CD14-positive monocyte (primary cell): ENCODE measurements at regions not wholly inside any gene's neighbourhood (a gene's known extent, or its start where the extent isn't known, plus 50 kb on each side); places are given as distances from the start of the nearest gene placed in this dataset.

Experiments
- DNase-seq, 3 donors: peaks; one replicate each; pipeline ENCODE4 v3.0.0-alpha.2; 2011 to 2022
- H2AFZ ChIP-seq: 2 replicates; pipeline ENCODE4 v1.6.0; 2012; ENCODE audit warnings: mild to moderate bottlenecking, low read depth, low read length, inconsistent platforms; ENCODE audit not compliant: insufficient read depth, poor library complexity, severe bottlenecking
- H3K27ac ChIP-seq, 2 donors: 1 replicate in 1 of 2; 2 replicates in 1 of 2; pipeline ENCODE4 v1.5.1; 2012 to 2013; ENCODE audit warnings: low read length in 2 of 2, control low read depth in 1 of 2, inconsistent platforms in 1 of 2, low read depth in 1 of 2, mild to moderate bottlenecking in 1 of 2
- H3K27me3 ChIP-seq, 2 donors: one replicate each; pipeline versions ENCODE4 v1.6.0 to v1.6.1; 2011 to 2013; ENCODE audit warnings: low read length in 2 of 2; ENCODE audit not compliant: control insufficient read depth in 2 of 2, insufficient read depth in 2 of 2
- H3K36me3 ChIP-seq, 2 donors: replicated peaks in 1 of 2; 1 replicate in 1 of 2; 2 replicates in 1 of 2; pipeline versions ENCODE4 v1.5.1 to v1.6.1; 2012 to 2013; ENCODE audit warnings: low read length in 2 of 2, control low read depth in 1 of 2, inconsistent platforms in 1 of 2, mild to moderate bottlenecking in 1 of 2; ENCODE audit not compliant: insufficient read depth in 2 of 2, control insufficient read depth in 1 of 2
- H3K4me1 ChIP-seq, 2 donors: 1 replicate in 1 of 2; 2 replicates in 1 of 2; pipeline versions ENCODE4 v1.5.1 to v1.6.1; 2012 to 2013; ENCODE audit warnings: low read length in 2 of 2, control low read depth in 1 of 2, inconsistent platforms in 1 of 2, mild to moderate bottlenecking in 1 of 2, moderate library complexity in 1 of 2; ENCODE audit not compliant: insufficient read depth in 2 of 2, control insufficient read depth in 1 of 2
- H3K4me2 ChIP-seq: replicated peaks from 2 replicates; pipeline ENCODE3; 2012; ENCODE audit warnings: low read length, moderate library complexity, mild to moderate bottlenecking; ENCODE audit not compliant: poor library complexity, severe bottlenecking; ENCODE audit errors: extremely low read depth
- H3K4me3 ChIP-seq, 3 experiments: fragments of 200-600 bp in 1 of 3; sonication (generic) in 1 of 3; replicated peaks in 1 of 3; 1 replicate in 2 of 3; 2 replicates in 1 of 3; pipeline ENCODE4 v1.5.1; 2011 to 2013; ENCODE audit warnings: low read length in 3 of 3, mild to moderate bottlenecking in 3 of 3, control low read depth in 2 of 3, low read depth in 2 of 3, inconsistent platforms in 1 of 3, moderate library complexity in 1 of 3
- H3K79me2 ChIP-seq: 2 replicates; pipeline ENCODE4 v1.6.0; 2012; ENCODE audit warnings: mild to moderate bottlenecking, control low read depth, inconsistent platforms, low read length, moderate library complexity; ENCODE audit not compliant: insufficient read depth
- H3K9ac ChIP-seq: 2 replicates; pipeline ENCODE4 v1.6.0; 2017; ENCODE audit warnings: low read length, mild to moderate bottlenecking; ENCODE audit not compliant: insufficient read depth, poor library complexity, severe bottlenecking
- H3K9me3 ChIP-seq, 2 donors: replicated peaks in 1 of 2; 1 replicate in 1 of 2; 2 replicates in 1 of 2; pipeline versions ENCODE4 v1.5.1 to v1.6.1; 2012 to 2013; ENCODE audit warnings: low read length in 2 of 2, control low read depth in 1 of 2; ENCODE audit not compliant: control insufficient read depth in 1 of 2, insufficient read depth in 1 of 2
- H4K20me1 ChIP-seq: 2 replicates; pipeline ENCODE4 v1.6.0; 2012; ENCODE audit warnings: mild to moderate bottlenecking, low read length, control low read depth, moderate library complexity; ENCODE audit not compliant: insufficient read depth
- H3K27ac Mint-ChIP-seq, 7 donors: one replicate each; pipeline ENCODE4 v1.8.0; 2020; ENCODE audit warnings: mild to moderate bottlenecking in 7 of 7, mixed read lengths in 7 of 7, moderate library complexity in 6 of 7, inconsistent platforms in 2 of 7
- H3K27me3 Mint-ChIP-seq, 3 donors: one replicate each; pipeline ENCODE4 v1.8.0; 2021 to 2022; ENCODE audit warnings: low read depth in 3 of 3, mild to moderate bottlenecking in 3 of 3, mixed read lengths in 3 of 3, moderate library complexity in 3 of 3, inconsistent platforms in 1 of 3
- H3K36me3 Mint-ChIP-seq, 2 donors: one replicate each; pipeline ENCODE4 v1.8.0; 2020; ENCODE audit warnings: mixed read lengths in 2 of 2, inconsistent platforms in 1 of 2, mild to moderate bottlenecking in 1 of 2
- H3K4me1 Mint-ChIP-seq: one replicate; pipeline ENCODE4 v1.8.0; 2020; ENCODE audit warnings: mild to moderate bottlenecking, mixed read lengths
- H3K4me3 Mint-ChIP-seq, 2 donors: one replicate each; pipeline ENCODE4 v1.8.0; 2020; ENCODE audit warnings: mild to moderate bottlenecking in 2 of 2, mixed read lengths in 2 of 2, moderate library complexity in 1 of 2
- H3K9me3 Mint-ChIP-seq, 7 donors: one replicate each; pipeline ENCODE4 v1.8.0; 2020 to 2022; ENCODE audit warnings: mixed read lengths in 7 of 7, mild to moderate bottlenecking in 6 of 7, moderate library complexity in 6 of 7, inconsistent platforms in 2 of 7
- CTCF ChIP-seq: fragments of 200-600 bp; IDR thresholded peaks from one replicate; pipeline ENCODE4 v1.8.0; 2022; ENCODE audit warnings: antibody characterized with exemption, mild to moderate bottlenecking
- WGBS: methylation state at CpG from one replicate; pipeline ENCODE4 v1.1.5; 2013; ENCODE audit warnings: missing lambda C conversion rate; ENCODE audit not compliant: insufficient coverage; 5-methylcytosine and 5-hydroxymethylcytosine counted together
- intact Hi-C, 2 donors: fragments of 100-400 bp; cut with micrococcal nuclease; formaldehyde crosslinking; loops; one replicate each; pipeline versions ENCODE4 v1.15.0 to v1.15.1; 2023

GRCh38 chr4:124337874-124338273 lies 374.7 kb downstream of the ANKRD50 start:
- Mint-ChIP-seq H3K27me3 (no peaks in the 10 kb centered on the region), H3K36me3 (no peaks in the 10 kb centered on the region), H3K4me3 (no peak overlapping the region), H3K27ac (no peak overlapping the region), H3K4me1 (peaks cover 2% of the 10 kb centered on the region), H3K9me3 (peaks cover 0 to 9% (median 3%) of the 10 kb centered on the region in 7 donors)
- Histone ChIP-seq H3K27ac (no peak overlapping the region), H2AFZ (no peak overlapping the region), H3K79me2 (no peaks in the 10 kb centered on the region), H4K20me1 (no peaks in the 10 kb centered on the region), H3K9me3 (peaks cover 0 to 4% of the 10 kb centered on the region in 2 donors), H3K9ac (no peak overlapping the region), H3K4me1 (no peaks in the 10 kb centered on the region), H3K4me3 (no peak overlapping the region), H3K36me3 (no peaks in the 10 kb centered on the region), H3K4me2 (no peak overlapping the region), H3K27me3 (no peaks in the 10 kb centered on the region)
- TF ChIP-seq CTCF, result no peak
- DNase-seq, result no peak
- intact Hi-C loops, result no loop called here
- 0% methylated on average over 1 of the region's 3 CpGs for WGBS

- no peaks in the 10 kb centered on the region for H3K27me3 Mint-ChIP-seq
- Histone ChIP-seq H3K4me1 (no peaks in the 10 kb centered on the region), H3K36me3 (no peaks in the 10 kb centered on the region), H3K4me2 (no peak overlapping the region), H4K20me1 (no peaks in the 10 kb centered on the region), H3K79me2 (no peaks in the 10 kb centered on the region), H2AFZ (no peak overlapping the region), H3K9me3 (peaks cover 0 to 4% of the 10 kb centered on the region in 2 donors), H3K9ac (no peak overlapping the region), H3K27me3 (no peaks in the 10 kb centered on the region), H3K4me3 (no peak overlapping the region), H3K27ac (no peak overlapping the region)
- H3K36me3 Mint-ChIP-seq, result no peaks in the 10 kb centered on the region
- no peak for DNase-seq
- intact Hi-C loops, result no loop called here
- peaks cover 0 to 8% (median 3%) of the 10 kb centered on the region in 7 donors for H3K9me3 Mint-ChIP-seq
- no peak overlapping the region for H3K4me3 Mint-ChIP-seq
- TF ChIP-seq CTCF, result no peak
- no peaks in the 10 kb centered on the region for H3K4me1 Mint-ChIP-seq
- H3K27ac Mint-ChIP-seq, result no peak overlapping the region
- WGBS, result no CpG with 5 or more reads among the region's 3 CpGs
Observed at GRCh38 chr4:124343661-124344171, 368.8 kb downstream of the ANKRD50 start.
